ENCODE measurements at regions not wholly inside any gene's neighbourhood (a gene's known extent, or its start where the extent isn't known, plus 50 kb on each side); places are given as distances from the start of the nearest gene placed in this dataset.
"Not testable (repeated sequence)": the region's sequence is repeated elsewhere in the genome, so short reads cannot be mapped to it uniquely, and the experiment has no call there.

- Histone ChIP-seq H3K4me1 (ENCODE audit: control insufficient read depth, low read length) (no peaks in the 10 kb centered on the region), H3K4me3 (ENCODE audit: low read length) (no peak overlapping the region), H3K79me2 (ENCODE audit: control insufficient read depth, low read length) (no peaks in the 10 kb centered on the region), H3F3A (ENCODE audit: control insufficient read depth, insufficient read depth) (no peaks in the 10 kb centered on the region), H3K4me2 (ENCODE audit: low read length) (no peak overlapping the region), H3K9me3 (ENCODE audit: control insufficient read depth, insufficient read depth, low read length) (no peaks in the 10 kb centered on the region), H3K9me2 (replicated peaks; ENCODE audit: control insufficient read depth, low read length) (no peaks in the 10 kb centered on the region; the same call in 1 of the 2 replicates), H3K27ac (ENCODE audit: low read depth, low read length) (no peak overlapping the region), H4K20me1 (ENCODE audit: control insufficient read depth, insufficient read depth, low read depth, low read length) (no peaks in the 10 kb centered on the region), H3K27me3 (ENCODE audit: control insufficient read depth, low read length) (no peaks in the 10 kb centered on the region), H3K36me3 (ENCODE audit: control insufficient read depth, low read length) (no peaks in the 10 kb centered on the region)
- TF ChIP-seq EZH2phosphoT487 (IDR thresholded peaks at IDR 0.05; ENCODE audit: borderline replicate concordance, low read length) (no peak), CTCF (IDR thresholded peaks at IDR 0.05; ENCODE audit: low read depth, low read length, poor library complexity, severe bottlenecking) (no peak)
Measured at GRCh38 chr16:52677501-52677900, 130.6 kb upstream of the TOX3 start.

GRCh38 chr16:52676959-52677358 is 130.0 kb upstream of the TOX3 start:
- Histone ChIP-seq H3K4me3 (ENCODE audit: low read length) (no peak overlapping the region), H3K9me2 (replicated peaks; ENCODE audit: control insufficient read depth, low read length) (no peaks in the 10 kb centered on the region; the same call in 1 of the 2 replicates), H3K4me2 (ENCODE audit: low read length) (no peak overlapping the region), H3K79me2 (ENCODE audit: control insufficient read depth, low read length) (no peaks in the 10 kb centered on the region), H3K36me3 (ENCODE audit: control insufficient read depth, low read length) (no peaks in the 10 kb centered on the region), H3K27me3 (ENCODE audit: control insufficient read depth, low read length) (no peaks in the 10 kb centered on the region), H3K9me3 (ENCODE audit: control insufficient read depth, insufficient read depth, low read length) (no peaks in the 10 kb centered on the region), H4K20me1 (ENCODE audit: control insufficient read depth, insufficient read depth, low read depth, low read length) (no peaks in the 10 kb centered on the region), H3K4me1 (ENCODE audit: control insufficient read depth, low read length) (no peaks in the 10 kb centered on the region), H3F3A (ENCODE audit: control insufficient read depth, insufficient read depth) (no peaks in the 10 kb centered on the region), H3K27ac (ENCODE audit: low read depth, low read length) (no peak overlapping the region)
- TF ChIP-seq CTCF (IDR thresholded peaks at IDR 0.05; ENCODE audit: low read depth, low read length, poor library complexity, severe bottlenecking) (no peak), EZH2phosphoT487 (IDR thresholded peaks at IDR 0.05; ENCODE audit: borderline replicate concordance, low read length) (no peak)

- no peak overlapping the region for H3K4me3 ChIP-seq (ENCODE audit: low read length)
- H3K4me1 ChIP-seq (ENCODE audit: control insufficient read depth, low read length), result no peaks in the 10 kb centered on the region
- TF ChIP-seq EZH2phosphoT487 (IDR thresholded peaks at IDR 0.05; ENCODE audit: borderline replicate concordance, low read length) (no peak), CTCF (IDR thresholded peaks at IDR 0.05; ENCODE audit: low read depth, low read length, poor library complexity, severe bottlenecking) (no peak)
- H3K79me2 ChIP-seq (ENCODE audit: control insufficient read depth, low read length), result no peaks in the 10 kb centered on the region
- H4K20me1 ChIP-seq (ENCODE audit: control insufficient read depth, insufficient read depth, low read depth, low read length), result no peaks in the 10 kb centered on the region
- no peak overlapping the region for H3K4me2 ChIP-seq (ENCODE audit: low read length)
- no peaks in the 10 kb centered on the region for H3K9me2 ChIP-seq (replicated peaks; ENCODE audit: control insufficient read depth, low read length)
- no peaks in the 10 kb centered on the region for H3F3A ChIP-seq (ENCODE audit: control insufficient read depth, insufficient read depth)
- H3K9me3 ChIP-seq (ENCODE audit: control insufficient read depth, insufficient read depth, low read length), result no peaks in the 10 kb centered on the region
- H3K27ac ChIP-seq (ENCODE audit: low read depth, low read length), result no peak overlapping the region
- H3K36me3 ChIP-seq (ENCODE audit: control insufficient read depth, low read length), result no peaks in the 10 kb centered on the region
- H3K27me3 ChIP-seq (ENCODE audit: control insufficient read depth, low read length), result no peaks in the 10 kb centered on the region
Measured at GRCh38 chr16:52671590-52671989, 124.6 kb upstream of the TOX3 start.

- TF ChIP-seq CTCF (IDR thresholded peaks at IDR 0.05; ENCODE audit: low read depth, low read length, poor library complexity, severe bottlenecking), result no peak
Measured at GRCh38 chr16:52657924-52658323, 111.0 kb upstream of the TOX3 start.

GRCh38 chr16:52655916-52656315 is 109.0 kb upstream of the TOX3 start:
- not testable (repeated sequence) for H3K9me3 ChIP-seq (ENCODE audit: control insufficient read depth, insufficient read depth, low read length); H3F3A ChIP-seq (ENCODE audit: control insufficient read depth, insufficient read depth); H3K27ac ChIP-seq (ENCODE audit: low read depth, low read length); H3K36me3 ChIP-seq (ENCODE audit: control insufficient read depth, low read length); H3K79me2 ChIP-seq (ENCODE audit: control insufficient read depth, low read length); H4K20me1 ChIP-seq (ENCODE audit: control insufficient read depth, insufficient read depth, low read depth, low read length); H3K9me2 ChIP-seq (replicated peaks; ENCODE audit: control insufficient read depth, low read length); H3K4me1 ChIP-seq (ENCODE audit: control insufficient read depth, low read length); H3K4me2 ChIP-seq (ENCODE audit: low read length); H3K27me3 ChIP-seq (ENCODE audit: control insufficient read depth, low read length); H3K4me3 ChIP-seq (ENCODE audit: low read length)

More at GRCh38 chr16:52657924-52658323, 111.0 kb upstream of the TOX3 start:
- H3K9me3 ChIP-seq (ENCODE audit: control insufficient read depth, insufficient read depth, low read length), result no peaks in the 10 kb centered on the region
- no peaks in the 10 kb centered on the region for H3K36me3 ChIP-seq (ENCODE audit: control insufficient read depth, low read length)
- H3K27me3 ChIP-seq (ENCODE audit: control insufficient read depth, low read length), result no peaks in the 10 kb centered on the region
- no peak overlapping the region for H3K27ac ChIP-seq (ENCODE audit: low read depth, low read length)
- no peaks in the 10 kb centered on the region for H3K79me2 ChIP-seq (ENCODE audit: control insufficient read depth, low read length)
- no peaks in the 10 kb centered on the region for H3K9me2 ChIP-seq (replicated peaks; ENCODE audit: control insufficient read depth, low read length)
- H3K4me3 ChIP-seq (ENCODE audit: low read length), result no peak overlapping the region
- H4K20me1 ChIP-seq (ENCODE audit: control insufficient read depth, insufficient read depth, low read depth, low read length), result no peaks in the 10 kb centered on the region
- no peak overlapping the region for H3K4me2 ChIP-seq (ENCODE audit: low read length)
- no peaks in the 10 kb centered on the region for H3F3A ChIP-seq (ENCODE audit: control insufficient read depth, insufficient read depth)
- no peaks in the 10 kb centered on the region for H3K4me1 ChIP-seq (ENCODE audit: control insufficient read depth, low read length)
